Mammary epithelial cell (primary cell): ENCODE measurements at regions not wholly inside any gene's neighbourhood (a gene's known extent, or its start where the extent isn't known, plus 50 kb on each side); places are given as distances from the start of the nearest gene placed in this dataset.

Experiments
- CTCF ChIP-seq, 2 donors: IDR thresholded peaks in 1 of 2; conservative IDR thresholded peaks in 1 of 2; 2 replicates each; pipeline ENCODE4 v1.5.1; 2011 to 2012; ENCODE audit warnings: inconsistent platforms in 2 of 2, low read length in 2 of 2, mild to moderate bottlenecking in 2 of 2, control low read depth in 1 of 2, low read depth in 1 of 2; ENCODE audit not compliant: insufficient read depth in 1 of 2; ENCODE audit errors: extremely low read depth in 1 of 2
- EZH2 ChIP-seq: IDR thresholded peaks from 2 replicates; pipeline ENCODE4 v1.6.1; 2012; ENCODE audit warnings: low read length, inconsistent platforms, borderline replicate concordance

GRCh38 chr3:168524129-168524528 lies 428.4 kb upstream of the GOLIM4 start:
- TF ChIP-seq CTCF (conservative IDR thresholded peaks at IDR 0.05 in 1 of 2, IDR thresholded peaks at IDR 0.05 in 1 of 2; ENCODE audit: extremely low read depth in 1 of 2, insufficient read depth in 1 of 2, low read depth in 1 of 2, low read length in 2 of 2), result no peak
- TF ChIP-seq EZH2, result no peak
